ENCODE measurements at regions not wholly inside any gene's neighbourhood (a gene's known extent, or its start where the extent isn't known, plus 50 kb on each side); places are given as distances from the start of the nearest gene placed in this dataset.

- TF ChIP-seq, protein P1, sequence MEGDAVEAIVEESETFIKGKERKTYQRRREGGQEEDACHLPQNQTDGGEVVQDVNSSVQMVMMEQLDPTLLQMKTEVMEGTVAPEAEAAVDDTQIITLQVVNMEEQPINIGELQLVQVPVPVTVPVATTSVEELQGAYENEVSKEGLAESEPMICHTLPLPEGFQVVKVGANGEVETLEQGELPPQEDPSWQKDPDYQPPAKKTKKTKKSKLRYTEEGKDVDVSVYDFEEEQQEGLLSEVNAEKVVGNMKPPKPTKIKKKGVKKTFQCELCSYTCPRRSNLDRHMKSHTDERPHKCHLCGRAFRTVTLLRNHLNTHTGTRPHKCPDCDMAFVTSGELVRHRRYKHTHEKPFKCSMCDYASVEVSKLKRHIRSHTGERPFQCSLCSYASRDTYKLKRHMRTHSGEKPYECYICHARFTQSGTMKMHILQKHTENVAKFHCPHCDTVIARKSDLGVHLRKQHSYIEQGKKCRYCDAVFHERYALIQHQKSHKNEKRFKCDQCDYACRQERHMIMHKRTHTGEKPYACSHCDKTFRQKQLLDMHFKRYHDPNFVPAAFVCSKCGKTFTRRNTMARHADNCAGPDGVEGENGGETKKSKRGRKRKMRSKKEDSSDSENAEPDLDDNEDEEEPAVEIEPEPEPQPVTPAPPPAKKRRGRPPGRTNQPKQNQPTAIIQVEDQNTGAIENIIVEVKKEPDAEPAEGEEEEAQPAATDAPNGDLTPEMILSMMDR (conservative IDR thresholded peaks at IDR 0.05; ENCODE audit: low read depth, low read length): no peak
- TF ChIP-seq MXI1 (IDR thresholded peaks at IDR 0.05; ENCODE audit: borderline replicate concordance, low read depth, low read length): no peak
- no peak for TF ChIP-seq SMC3 (IDR thresholded peaks at IDR 0.05; ENCODE audit: low read depth, low read length)
- TF ChIP-seq RCOR1 (IDR thresholded peaks at IDR 0.05; ENCODE audit: insufficient replicate concordance, low read length): no peak
- no peak for TF ChIP-seq CEBPB (IDR thresholded peaks at IDR 0.05; ENCODE audit: low read depth, low read length)
- TF ChIP-seq POLR2A (IDR thresholded peaks at IDR 0.05; ENCODE audit: low read depth, low read length): no peak
- no peak for TF ChIP-seq USF2 (IDR thresholded peaks at IDR 0.05; ENCODE audit: low read depth, low read length)
Measured at GRCh38 chr10:124157271-124157681, 63.9 kb upstream of the CHST15 start.
